Memory B cell (primary cell): ENCODE measurements at regions not wholly inside any gene's neighbourhood (a gene's known extent, or its start where the extent isn't known, plus 50 kb on each side); places are given as distances from the start of the nearest gene placed in this dataset.
"Not testable (repeated sequence)": the region's sequence is repeated elsewhere in the genome, so short reads cannot be mapped to it uniquely, and the experiment has no call there.

Experiments used
- ATAC-seq: fragments of 150-1000 bp; cut with Tn5 transposase; 2 replicates; pipeline ENCODE4 v1.10.0; 2021; ENCODE audit warnings: low read depth, mild to moderate bottlenecking, moderate library complexity
- DNase-seq, 2 donors: peaks; one replicate each; pipeline ENCODE4 v3.0.0; 2022; ENCODE audit warnings: low spot score in 2 of 2
- H3K27ac Mint-ChIP-seq: one replicate; pipeline ENCODE4 v1.8.0; 2022; ENCODE audit warnings: mild to moderate bottlenecking, moderate library complexity, mixed read lengths
- H3K27me3 Mint-ChIP-seq: one replicate; pipeline ENCODE4 v1.8.0; 2022; ENCODE audit warnings: mixed read lengths
- H3K36me3 Mint-ChIP-seq: one replicate; pipeline ENCODE4 v1.8.0; 2022; ENCODE audit warnings: mild to moderate bottlenecking, mixed read lengths
- H3K4me1 Mint-ChIP-seq: one replicate; pipeline ENCODE4 v1.8.0; 2022; ENCODE audit warnings: mixed read lengths
- H3K4me3 Mint-ChIP-seq: one replicate; pipeline ENCODE4 v1.8.0; 2022; ENCODE audit warnings: mild to moderate bottlenecking, moderate library complexity, mixed read lengths
- H3K9me3 Mint-ChIP-seq: one replicate; pipeline ENCODE4 v1.8.0; 2022; ENCODE audit warnings: mixed read lengths

DNA sequence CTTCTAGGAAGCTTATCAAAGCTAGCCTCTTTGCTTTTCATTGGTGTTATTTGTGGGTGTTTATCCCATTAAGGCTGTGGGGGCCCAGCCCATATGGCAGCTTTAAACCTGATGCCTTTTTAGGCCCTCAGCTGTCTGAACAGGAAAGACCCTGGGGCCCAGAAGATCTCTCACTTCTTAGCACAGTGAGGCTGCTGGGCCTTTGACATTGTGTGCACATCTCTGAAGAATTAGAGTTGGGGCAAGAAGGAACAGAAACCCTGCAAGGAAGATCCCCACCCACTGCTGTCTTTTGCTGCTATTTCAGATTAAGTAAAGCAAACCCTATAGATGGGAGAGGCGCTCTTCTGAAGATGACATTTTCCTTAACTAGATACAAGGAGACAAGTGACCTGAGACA lies 250.0 kb downstream of the SMAD2 start:
- Mint-ChIP-seq H3K4me1 (peaks cover 34% of the 10 kb centered on the region), H3K9me3 (no peaks in the 10 kb centered on the region), H3K27me3 (no peaks in the 10 kb centered on the region), H3K36me3 (no peaks in the 10 kb centered on the region), H3K27ac (peak overlapping the region; percentile 73), H3K4me3 (peak overlapping the region; percentile 58)
- peak in 1 of 2 donors; percentile 10 for DNase-seq
- peak; percentile 69 for ATAC-seq

DNA sequence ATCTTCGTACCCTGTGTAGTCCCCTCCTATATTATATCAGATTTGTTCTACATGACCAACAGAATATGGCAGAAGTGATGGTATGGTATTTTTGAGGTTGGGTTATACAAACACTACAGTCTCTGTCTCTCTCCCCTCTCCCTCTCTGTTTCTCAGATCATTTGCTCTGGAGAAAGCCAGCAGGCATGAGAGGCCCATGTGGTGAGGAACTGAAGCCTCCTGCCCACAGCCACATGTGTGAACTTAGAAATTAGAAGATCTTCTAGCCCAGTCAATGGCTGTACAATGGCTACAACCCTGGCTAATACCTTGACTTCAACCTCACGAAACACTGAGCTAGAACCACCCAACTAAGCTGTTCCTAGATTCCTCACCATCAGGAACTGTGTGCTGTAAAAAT lies 250.6 kb downstream of the SMAD2 start:
- ATAC-seq, result peak; percentile 78
- Mint-ChIP-seq H3K27me3 (no peaks in the 10 kb centered on the region), H3K9me3 (no peaks in the 10 kb centered on the region), H3K27ac (no peak overlapping the region), H3K36me3 (no peaks in the 10 kb centered on the region), H3K4me1 (peaks cover 32% of the 10 kb centered on the region), H3K4me3 (no peak overlapping the region)
- DNase-seq, result no peak

DNA sequence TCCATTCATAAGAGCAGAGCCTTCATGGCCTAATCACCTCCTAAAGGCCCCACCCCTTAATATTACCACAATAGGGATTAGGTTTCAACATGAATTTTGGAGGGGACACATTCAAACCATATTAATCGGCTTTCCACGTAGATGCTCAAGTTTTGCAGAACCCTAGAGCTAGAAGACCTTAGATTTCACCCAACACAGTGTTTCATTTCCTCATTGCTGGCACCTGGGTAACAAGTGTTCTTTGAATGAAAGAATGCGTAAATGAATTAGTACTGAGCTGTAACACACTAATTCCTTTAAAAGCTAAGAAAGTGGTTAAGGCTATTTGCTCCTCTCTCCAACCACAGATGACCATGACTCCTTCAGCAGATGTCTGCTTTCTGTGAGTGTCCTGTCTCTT lies 252.5 kb downstream of the SMAD2 start:
- Mint-ChIP-seq H3K36me3 (no peaks in the 10 kb centered on the region), H3K27me3 (no peaks in the 10 kb centered on the region), H3K9me3 (no peaks in the 10 kb centered on the region), H3K27ac (peak overlapping the region; percentile 31), H3K4me3 (no peak overlapping the region), H3K4me1 (peaks cover 27% of the 10 kb centered on the region)
- peak; percentile 68 for ATAC-seq
- no peak for DNase-seq

DNA sequence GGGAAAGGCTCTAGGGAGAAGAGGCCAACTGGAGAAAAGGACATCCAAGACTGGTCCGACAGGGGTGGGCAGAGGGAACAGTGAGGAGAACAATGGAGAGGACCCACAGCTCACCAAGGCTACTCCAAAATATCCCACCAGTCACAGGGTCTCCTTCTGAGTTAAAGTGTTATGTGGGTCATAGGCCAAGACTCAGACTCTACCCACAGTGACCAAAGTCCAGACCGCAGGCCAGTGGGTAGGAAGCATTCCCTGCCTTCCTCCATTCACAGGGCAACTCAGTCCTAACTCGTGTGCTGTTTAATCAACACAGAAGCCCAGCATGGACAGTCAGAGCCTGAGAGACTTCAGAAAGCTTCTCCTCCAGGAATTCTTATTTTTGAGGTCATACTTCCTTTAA lies 260.6 kb downstream of the SMAD2 start:
- ATAC-seq (no peak), DNase-seq (no peak)
- Mint-ChIP-seq H3K27ac (no peak overlapping the region), H3K4me3 (no peak overlapping the region), H3K27me3 (peaks cover 4% of the 10 kb centered on the region), H3K9me3 (no peaks in the 10 kb centered on the region), H3K36me3 (no peaks in the 10 kb centered on the region), H3K4me1 (no peaks in the 10 kb centered on the region)

DNA sequence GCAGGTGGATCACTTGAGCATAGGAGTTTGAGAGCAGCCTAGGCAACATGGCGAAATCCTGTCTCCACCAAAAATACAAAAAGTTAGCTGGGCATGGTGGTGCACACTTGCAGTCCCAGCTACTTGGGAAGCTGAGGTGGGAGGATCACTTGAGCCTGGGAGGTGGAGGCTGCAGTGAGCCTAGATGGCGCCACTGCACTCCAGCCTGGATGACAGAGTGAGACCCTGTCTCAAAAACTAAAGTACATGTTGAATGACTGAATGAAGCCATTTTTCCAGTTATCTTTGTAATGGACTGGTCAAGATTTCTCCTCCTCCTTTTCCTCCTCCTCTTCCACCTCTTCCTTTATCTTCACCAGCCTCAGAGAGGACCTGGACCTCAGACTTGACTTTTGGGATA lies 272.0 kb downstream of the SMAD2 start:
- H3K9me3 Mint-ChIP-seq, result peaks cover 3% of the 10 kb centered on the region
- no peaks in the 10 kb centered on the region for H3K36me3 Mint-ChIP-seq
- DNase-seq, result no peak
- H3K4me1 Mint-ChIP-seq, result no peaks in the 10 kb centered on the region
- no peak overlapping the region for H3K4me3 Mint-ChIP-seq
- peaks cover 3% of the 10 kb centered on the region for H3K27me3 Mint-ChIP-seq
- H3K27ac Mint-ChIP-seq, result no peak overlapping the region
- ATAC-seq, result no peak

DNA sequence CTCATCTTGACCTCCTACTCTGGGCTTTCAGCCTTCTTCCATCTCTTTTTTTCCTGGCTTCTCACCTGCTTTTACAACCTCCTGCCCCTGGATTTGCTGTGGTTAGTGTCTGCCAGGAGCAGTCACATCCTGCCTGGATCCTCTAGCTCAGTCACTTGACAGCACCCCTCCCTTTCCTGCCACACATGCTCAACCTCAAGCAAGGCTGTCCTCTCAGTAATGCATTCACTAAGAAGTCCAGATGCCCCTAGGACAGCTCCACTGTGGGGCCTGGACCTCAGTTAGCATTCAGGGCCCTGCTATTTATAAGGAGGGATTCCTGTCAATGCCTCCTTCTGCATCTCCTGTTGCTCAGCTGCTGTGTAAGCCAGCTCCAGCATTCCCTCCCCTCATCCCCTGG lies 275.5 kb downstream of the SMAD2 start:
- H3K9me3 Mint-ChIP-seq, result peaks cover 2% of the 10 kb centered on the region
- no peaks in the 10 kb centered on the region for H3K36me3 Mint-ChIP-seq
- peaks cover 3% of the 10 kb centered on the region for H3K27me3 Mint-ChIP-seq

DNA sequence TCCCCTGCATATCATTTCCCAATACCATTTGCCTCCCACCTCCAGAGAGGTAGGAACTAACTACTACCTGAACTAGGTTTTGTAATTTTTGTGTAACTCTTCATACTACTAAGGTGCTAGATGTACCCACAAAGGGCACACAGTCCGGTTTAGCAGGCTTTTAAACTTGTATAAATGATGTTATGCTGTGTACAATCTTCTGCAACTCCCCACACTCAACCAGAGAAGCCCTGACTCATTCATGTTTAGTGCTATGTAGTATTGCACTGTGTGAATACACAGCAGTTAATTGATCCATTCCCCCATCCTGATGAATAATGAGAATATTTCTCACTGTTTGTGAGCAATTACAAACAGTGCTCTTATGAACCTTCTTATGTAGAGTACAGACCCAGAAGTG lies 285.6 kb downstream of the SMAD2 start:
- H3K9me3 Mint-ChIP-seq, result peaks cover 5% of the 10 kb centered on the region
- no peak overlapping the region for H3K4me3 Mint-ChIP-seq
- no peaks in the 10 kb centered on the region for H3K27me3 Mint-ChIP-seq
- ATAC-seq, result no peak
- H3K4me1 Mint-ChIP-seq, result peaks cover 3% of the 10 kb centered on the region
- no peak overlapping the region for H3K27ac Mint-ChIP-seq
- H3K36me3 Mint-ChIP-seq, result no peaks in the 10 kb centered on the region
- no peak for DNase-seq

More for the DNA sequence above, 275.5 kb downstream of the SMAD2 start:
- DNase-seq (no peak), ATAC-seq (no peak)
- no peak overlapping the region for H3K4me3 Mint-ChIP-seq
- H3K4me1 Mint-ChIP-seq, result no peaks in the 10 kb centered on the region
- no peak overlapping the region for H3K27ac Mint-ChIP-seq

DNA sequence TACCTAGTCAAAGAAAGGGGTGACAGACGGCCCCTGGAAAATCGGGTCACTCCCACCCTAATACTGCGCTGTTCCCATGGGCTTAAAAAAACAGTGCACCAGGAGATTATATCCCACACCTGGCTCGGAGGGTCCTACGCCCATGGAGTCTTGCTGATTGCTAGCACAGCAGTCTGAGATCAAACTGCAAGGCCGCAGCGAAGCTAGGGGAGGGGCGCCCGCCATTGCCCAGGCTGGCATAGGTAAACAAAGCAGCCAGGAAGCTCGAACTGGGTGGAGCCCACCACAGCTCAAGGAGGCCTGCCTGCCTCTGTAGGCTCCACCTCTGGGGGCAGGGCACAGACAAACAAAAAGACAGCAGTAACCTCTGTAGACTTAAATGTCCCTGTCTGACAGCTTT lies 292.9 kb downstream of the SMAD2 start:
- not testable (repeated sequence) for H3K4me3 Mint-ChIP-seq, H3K36me3 Mint-ChIP-seq, DNase-seq, H3K9me3 Mint-ChIP-seq, H3K27ac Mint-ChIP-seq, H3K27me3 Mint-ChIP-seq, ATAC-seq, H3K4me1 Mint-ChIP-seq

DNA sequence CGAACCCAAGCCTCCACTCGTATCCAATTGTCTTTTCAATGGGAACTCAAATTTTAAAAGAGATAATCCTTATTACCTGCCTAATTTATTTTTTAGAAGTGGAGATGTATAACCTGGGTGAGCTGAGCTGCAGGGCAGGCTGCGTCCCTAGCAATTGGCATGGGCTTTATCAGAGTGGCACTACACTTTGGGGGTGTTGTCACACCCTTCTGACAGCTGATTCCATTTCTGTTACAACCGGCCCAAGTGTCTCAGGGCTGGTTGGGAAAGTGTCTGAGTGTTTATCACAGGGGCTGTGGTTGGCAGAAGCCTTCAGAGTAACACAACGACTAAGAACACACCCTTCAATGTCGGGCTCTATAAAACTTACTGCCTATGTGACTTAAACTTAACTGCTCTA lies 295.0 kb downstream of the SMAD2 start:
- Mint-ChIP-seq H3K4me3 (no peak overlapping the region), H3K36me3 (no peaks in the 10 kb centered on the region), H3K27me3 (no peaks in the 10 kb centered on the region), H3K9me3 (no peaks in the 10 kb centered on the region), H3K27ac (no peak overlapping the region), H3K4me1 (no peaks in the 10 kb centered on the region)
- DNase-seq (no peak), ATAC-seq (no peak)

DNA sequence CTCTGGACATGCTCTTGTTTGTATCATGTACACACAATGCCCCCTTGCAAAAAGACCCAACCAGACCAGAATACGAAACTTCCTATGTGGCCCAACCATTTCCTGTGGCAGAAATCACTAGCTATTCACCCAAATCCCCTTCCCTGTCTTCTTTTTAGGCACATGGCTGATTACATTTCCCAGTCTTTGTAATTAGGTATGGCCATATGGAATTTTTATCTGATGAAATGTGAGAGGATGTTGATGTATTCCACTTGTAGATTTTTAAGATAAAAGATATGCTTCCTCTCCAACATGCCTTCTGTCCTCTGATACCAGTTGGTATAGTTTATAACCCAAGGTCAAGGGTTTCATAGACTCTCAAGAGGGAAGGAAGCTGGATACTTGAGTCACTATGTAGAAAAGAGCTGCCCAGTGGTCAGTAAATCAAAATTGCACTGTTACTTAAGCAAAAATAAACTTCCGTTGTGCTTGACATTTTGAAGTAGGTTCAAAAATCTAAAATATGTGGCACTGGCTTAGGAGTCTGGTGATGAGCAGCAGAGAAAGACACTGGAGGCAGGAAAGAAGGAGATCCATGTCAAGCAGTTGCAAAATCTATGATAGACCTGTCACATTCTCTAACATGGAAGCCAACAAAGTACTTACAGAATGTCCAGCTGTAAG lies 297.4 kb downstream of the SMAD2 start:
- Mint-ChIP-seq H3K36me3 (no peaks in the 10 kb centered on the region), H3K4me1 (no peaks in the 10 kb centered on the region), H3K27ac (no peak overlapping the region), H3K27me3 (peaks cover 3% of the 10 kb centered on the region), H3K4me3 (no peak overlapping the region), H3K9me3 (no peaks in the 10 kb centered on the region)
- ATAC-seq, result no peak
- DNase-seq, result no peak

DNA sequence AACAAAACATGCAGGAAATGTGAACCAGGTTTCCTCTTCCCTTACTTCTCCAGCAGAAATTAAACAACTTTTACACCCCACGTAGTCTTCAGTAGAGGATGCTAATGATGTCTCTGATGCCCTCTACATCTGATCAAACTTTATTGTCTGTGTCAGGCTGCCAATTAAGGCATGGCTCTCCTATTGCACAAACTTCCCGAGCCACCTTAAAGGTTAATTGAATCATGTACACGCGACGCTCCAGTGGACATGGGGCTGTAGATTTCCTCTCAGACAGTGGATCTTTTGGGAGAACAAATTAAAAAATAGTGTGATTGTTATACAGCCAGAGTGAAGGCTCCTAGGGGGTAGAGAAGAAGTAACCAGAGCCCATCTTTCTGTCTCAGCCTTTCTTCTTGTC lies 301.6 kb downstream of the SMAD2 start:
- H3K4me3 Mint-ChIP-seq, result no peak overlapping the region
- DNase-seq, result no peak

DNA sequence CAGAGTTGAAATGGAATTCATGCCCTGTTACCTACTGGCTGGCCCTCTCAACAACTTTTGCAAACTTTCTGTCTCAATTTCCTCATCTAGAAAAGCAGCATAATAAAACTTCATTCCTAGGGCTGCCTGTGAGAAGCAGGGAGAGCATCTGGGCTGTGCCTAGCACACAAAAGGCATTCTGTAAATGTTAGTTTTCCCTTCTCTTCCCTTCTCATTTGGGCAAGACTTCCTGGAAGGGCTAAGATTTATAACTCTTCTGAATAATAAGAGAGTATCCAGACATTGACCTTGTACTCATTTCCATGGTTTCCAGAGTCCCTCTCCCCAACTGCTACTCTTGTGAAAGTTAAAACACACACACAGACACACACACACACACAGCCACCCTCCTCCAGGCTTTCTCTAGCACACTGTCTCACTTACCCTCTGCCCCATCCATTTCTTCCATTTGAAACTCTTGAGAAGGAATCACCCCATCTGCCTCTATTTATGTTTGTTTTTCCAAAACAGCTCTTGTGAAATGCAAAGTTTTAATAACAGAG lies 302.1 kb downstream of the SMAD2 start:
- H3K4me3 Mint-ChIP-seq, result no peak overlapping the region
- H3K36me3 Mint-ChIP-seq, result no peaks in the 10 kb centered on the region
- ATAC-seq, result no peak
- no peaks in the 10 kb centered on the region for H3K4me1 Mint-ChIP-seq
- no peaks in the 10 kb centered on the region for H3K9me3 Mint-ChIP-seq
- no peak for DNase-seq
- no peak overlapping the region for H3K27ac Mint-ChIP-seq
- H3K27me3 Mint-ChIP-seq, result peaks cover 3% of the 10 kb centered on the region

More for the DNA sequence above, 301.6 kb downstream of the SMAD2 start:
- no peaks in the 10 kb centered on the region for H3K4me1 Mint-ChIP-seq
- no peak overlapping the region for H3K27ac Mint-ChIP-seq
- no peaks in the 10 kb centered on the region for H3K9me3 Mint-ChIP-seq
- H3K27me3 Mint-ChIP-seq, result peaks cover 3% of the 10 kb centered on the region
- no peak for ATAC-seq
- no peaks in the 10 kb centered on the region for H3K36me3 Mint-ChIP-seq

DNA sequence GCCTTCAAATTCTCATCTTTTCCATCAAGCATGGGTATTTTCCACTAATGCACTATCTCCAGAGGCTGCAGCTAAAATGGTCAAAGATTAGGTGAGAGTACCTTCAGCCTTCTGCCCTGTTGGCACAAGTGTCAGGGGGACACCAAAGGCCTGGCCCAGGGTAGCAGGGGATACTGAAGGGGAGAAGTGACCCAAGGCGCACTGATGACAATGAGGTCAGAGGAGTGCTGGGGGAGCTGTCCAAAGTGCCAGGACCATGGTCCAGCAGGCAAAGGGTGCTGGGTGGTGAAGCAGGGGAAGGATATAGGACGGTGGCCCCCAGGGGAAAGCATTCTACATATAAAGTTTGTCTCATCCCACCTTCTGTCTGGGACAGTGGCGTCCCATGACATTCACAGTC lies 303.4 kb downstream of the SMAD2 start:
- H3K4me1 Mint-ChIP-seq, result no peaks in the 10 kb centered on the region

DNA sequence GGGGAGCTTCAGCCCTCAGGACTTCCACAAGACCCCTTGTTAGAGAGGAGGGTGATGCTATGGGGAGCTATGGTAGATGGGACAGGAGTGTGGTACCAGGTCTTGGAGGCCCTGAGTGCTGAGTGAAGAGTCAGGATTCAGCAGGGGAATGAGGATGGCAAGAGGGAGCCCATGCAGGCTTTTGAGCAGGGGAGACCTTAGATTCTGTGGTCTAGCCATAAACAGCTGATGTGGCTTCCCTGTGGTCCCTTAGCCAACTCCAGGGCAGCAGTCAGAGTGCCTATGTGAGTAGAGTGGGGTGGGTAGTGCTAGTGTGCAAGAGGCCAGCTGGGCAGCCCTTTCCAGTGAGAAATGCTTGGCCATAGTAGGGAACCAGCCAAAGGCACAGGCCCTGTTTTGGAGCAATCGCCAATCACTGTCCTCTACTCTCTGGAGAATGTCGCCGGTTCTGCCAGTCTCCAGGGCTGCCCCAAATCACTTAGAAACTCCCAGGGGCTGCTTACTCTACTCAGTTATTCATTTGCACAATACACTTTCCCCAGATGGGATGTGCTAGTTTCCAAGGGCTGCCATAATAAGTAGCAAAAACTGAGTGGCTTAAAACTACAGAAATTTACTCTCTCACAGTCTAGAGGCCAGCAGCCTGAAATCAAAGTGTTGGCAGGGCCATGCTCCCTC lies 310.5 kb downstream of the SMAD2 start:
- peaks cover 1% of the 10 kb centered on the region for H3K9me3 Mint-ChIP-seq
- no peak overlapping the region for H3K27ac Mint-ChIP-seq
- H3K27me3 Mint-ChIP-seq, result peaks cover 3% of the 10 kb centered on the region
- H3K36me3 Mint-ChIP-seq, result no peaks in the 10 kb centered on the region
- ATAC-seq (no peak), DNase-seq (no peak)
- no peak overlapping the region for H3K4me3 Mint-ChIP-seq
- H3K4me1 Mint-ChIP-seq, result no peaks in the 10 kb centered on the region

More for the DNA sequence above, 303.4 kb downstream of the SMAD2 start:
- H3K9me3 Mint-ChIP-seq, result peaks cover 1% of the 10 kb centered on the region
- H3K27ac Mint-ChIP-seq, result no peak overlapping the region
- H3K27me3 Mint-ChIP-seq, result peaks cover 4% of the 10 kb centered on the region
- H3K36me3 Mint-ChIP-seq, result no peaks in the 10 kb centered on the region
- ATAC-seq (no peak), DNase-seq (no peak)
- no peak overlapping the region for H3K4me3 Mint-ChIP-seq

DNA sequence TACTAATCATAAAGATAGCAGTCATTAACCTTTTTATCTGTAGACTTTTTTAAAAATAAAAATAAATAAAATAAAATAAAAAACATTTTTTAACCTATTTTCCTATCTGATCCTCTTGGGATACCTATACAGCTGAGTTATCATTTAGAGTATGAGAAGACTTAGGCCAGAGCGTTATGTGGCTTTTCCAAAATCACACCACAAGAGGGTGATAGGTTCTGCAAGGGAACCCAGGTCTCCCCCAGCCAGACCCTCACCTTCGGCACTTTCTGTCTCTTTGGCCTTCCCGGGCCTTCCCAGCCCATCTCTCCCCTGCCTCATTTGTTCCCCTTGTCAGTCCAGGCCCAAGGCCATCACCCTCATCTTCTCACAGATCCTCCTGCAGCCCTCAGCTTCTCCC lies 311.7 kb downstream of the SMAD2 start:
- Mint-ChIP-seq H3K4me1 (no peaks in the 10 kb centered on the region), H3K4me3 (no peak overlapping the region), H3K27ac (no peak overlapping the region), H3K36me3 (no peaks in the 10 kb centered on the region), H3K9me3 (peaks cover 1% of the 10 kb centered on the region), H3K27me3 (peaks cover 4% of the 10 kb centered on the region)
- DNase-seq, result no peak
- ATAC-seq, result no peak
